Esophagus muscularis mucosa (tissue), 4 donors: ENCODE measurements at regions not wholly inside any gene's neighbourhood (a gene's known extent, or its start where the extent isn't known, plus 50 kb on each side); places are given as distances from the start of the nearest gene placed in this dataset.

Source experiments
- CTCF ChIP-seq, 3 experiments: fragments of 200-600 bp in 2 of 3; fragments of 450-650 bp in 1 of 3; sonication (generic) in 2 of 3; IDR thresholded peaks; one replicate each; pipeline ENCODE4 v1.5.1; 2017 to 2019; ENCODE audit warnings: antibody characterized with exemption in 3 of 3, mild to moderate bottlenecking in 2 of 3, moderate library complexity in 1 of 3
- EP300 ChIP-seq: sonication (generic); formaldehyde crosslinking; IDR thresholded peaks from one replicate; pipeline ENCODE4 v1.6.1; 2017; ENCODE audit warnings: antibody characterized with exemption
- POLR2A ChIP-seq: fragments of 450-650 bp; IDR thresholded peaks from one replicate; pipeline ENCODE4 v1.6.1; 2017; ENCODE audit warnings: antibody characterized with exemption, moderate library complexity, mild to moderate bottlenecking, low read depth

- no peak for TF ChIP-seq CTCF (IDR thresholded peaks at IDR 0.05)
- TF ChIP-seq POLR2A, result no peak
- no peak for TF ChIP-seq EP300
These were observed 367.6 kb upstream of the PRICKLE1 start for GRCh38 chr12:42957136-42957535.
